ENCODE measurements at regions not wholly inside any gene's neighbourhood (a gene's known extent, or its start where the extent isn't known, plus 50 kb on each side); places are given as distances from the start of the nearest gene placed in this dataset.
A peak's percentile ranks its signal among the peaks of the same experiment; 100 is the strongest.

GRCh38 chr14:42459171-42459685 is 852.6 kb downstream of the LRFN5 start:
- DNase-seq = no peak

DNA sequence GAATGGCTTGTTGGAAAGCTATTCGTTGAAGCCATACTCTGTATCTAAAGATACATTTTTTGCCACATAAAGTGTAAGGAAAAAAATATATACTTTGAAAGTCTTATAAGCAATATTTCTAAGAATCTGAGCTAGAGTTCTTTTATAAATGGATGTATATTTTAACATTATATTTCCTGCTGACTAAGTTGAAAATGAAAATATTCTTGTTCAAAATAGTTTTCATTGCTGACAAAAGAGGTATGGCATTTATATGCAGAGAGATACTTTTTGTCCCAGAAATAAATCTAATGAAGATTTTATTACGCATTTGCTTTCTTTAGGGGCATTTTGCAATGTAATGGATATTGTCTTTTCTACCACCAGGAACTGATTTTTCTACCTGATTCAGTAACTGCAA is 834.9 kb downstream of the LRFN5 start:
- no peak for DNase-seq

- DNase-seq = no peak
Measured at GRCh38 chr14:42437809-42438208, 831.1 kb downstream of the LRFN5 start.

- DNase-seq = no peak
Measured at GRCh38 chr14:42429401-42429800, 822.7 kb downstream of the LRFN5 start.

GRCh38 chr14:42428996-42429395 is 822.3 kb downstream of the LRFN5 start:
- DNase-seq = no peak

GRCh38 chr14:42424501-42424900 is 817.8 kb downstream of the LRFN5 start:
- no peak for DNase-seq

GRCh38 chr14:42421377-42422078 is 814.9 kb downstream of the LRFN5 start:
- no peak for DNase-seq

DNA sequence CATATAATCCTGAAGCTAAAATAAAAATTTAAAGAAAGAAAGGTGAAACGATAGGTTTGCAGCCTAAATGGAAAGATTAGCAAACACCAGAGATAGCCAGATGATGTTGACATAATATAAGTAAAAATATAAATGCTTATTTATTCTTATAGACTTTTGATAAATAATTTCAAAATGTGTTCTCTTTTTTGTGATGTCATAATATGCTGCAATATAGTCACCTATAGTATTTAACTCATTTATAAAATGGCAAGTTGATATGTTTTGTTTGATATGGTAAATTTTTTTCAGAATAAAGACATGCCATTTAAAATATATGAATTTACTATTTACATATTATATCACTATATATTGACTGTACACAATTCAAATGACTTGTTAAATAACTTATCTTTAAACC is 813.4 kb downstream of the LRFN5 start:
- no peak for DNase-seq

DNA sequence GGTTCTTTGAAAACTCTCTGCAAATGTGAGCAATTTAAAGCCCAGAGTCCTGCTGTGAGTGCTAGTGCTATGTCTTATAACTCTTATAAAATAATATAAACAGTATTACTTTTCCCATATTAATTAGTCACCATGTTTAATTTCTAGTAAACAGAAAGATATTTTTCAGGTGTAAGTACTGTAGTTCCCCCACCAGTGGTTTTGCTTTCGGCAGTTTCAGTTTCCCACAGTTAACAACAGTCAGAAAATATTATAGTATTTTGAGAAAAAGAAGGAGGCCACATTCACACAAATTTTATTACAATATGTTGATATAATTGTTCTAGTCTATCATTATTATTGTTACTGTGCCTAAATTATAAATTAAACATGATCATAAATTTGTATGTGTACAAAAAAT is 800.5 kb downstream of the LRFN5 start:
- no peak for DNase-seq

- DNase-seq = no peak
Measured at GRCh38 chr14:42391146-42391834, 784.6 kb downstream of the LRFN5 start.

- DNase-seq = no peak
Measured at GRCh38 chr14:42378880-42379279, 772.2 kb downstream of the LRFN5 start.

DNA sequence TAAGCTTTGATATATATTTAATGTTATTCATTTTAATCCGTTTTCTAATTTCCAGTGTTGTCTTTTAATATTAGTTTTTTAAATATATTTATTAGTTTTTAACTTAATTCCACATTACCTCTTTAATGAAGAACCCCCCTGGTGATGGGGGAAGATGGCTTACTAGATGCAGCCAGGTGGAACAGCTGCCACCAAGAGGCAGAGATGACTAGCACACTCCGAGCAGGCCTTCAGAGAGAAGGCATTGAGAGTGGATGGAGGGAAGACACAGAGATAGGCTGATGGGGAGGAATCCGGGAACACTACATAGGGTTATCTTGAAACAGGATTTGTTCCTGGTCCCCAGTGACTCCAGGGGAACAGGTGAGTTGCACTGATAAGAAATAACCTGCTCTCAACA is 771.6 kb downstream of the LRFN5 start:
- peak in 1 of 2 experiments; percentile 26 for DNase-seq

DNA sequence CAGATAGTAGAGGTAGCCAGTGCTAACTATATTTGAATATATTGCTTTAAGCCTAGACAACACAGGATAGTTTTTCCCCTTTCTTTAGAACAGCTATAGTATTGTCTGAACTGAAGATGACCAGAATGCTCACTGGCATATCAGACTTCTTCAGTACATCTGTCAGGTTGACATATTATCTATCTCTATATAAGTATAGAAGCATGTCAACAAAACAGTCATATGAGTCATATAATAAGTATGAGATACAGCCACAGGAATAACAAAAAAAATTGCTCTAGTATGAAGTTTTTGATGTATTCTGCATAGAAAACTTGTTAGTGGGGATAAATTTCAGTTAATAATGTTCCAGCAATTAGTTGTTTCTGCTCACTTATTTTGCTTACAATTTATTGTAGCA is 767.7 kb downstream of the LRFN5 start:
- no peak for DNase-seq

GRCh38 chr14:42370056-42370455 is 763.4 kb downstream of the LRFN5 start:
- DNase-seq = no peak

- DNase-seq = no peak
Measured at GRCh38 chr14:42368234-42368633, 761.6 kb downstream of the LRFN5 start.

GRCh38 chr14:42353315-42353714 is 746.6 kb downstream of the LRFN5 start:
- DNase-seq = no peak

- DNase-seq = no peak
Measured at GRCh38 chr14:42335918-42336317, 729.2 kb downstream of the LRFN5 start.

DNA sequence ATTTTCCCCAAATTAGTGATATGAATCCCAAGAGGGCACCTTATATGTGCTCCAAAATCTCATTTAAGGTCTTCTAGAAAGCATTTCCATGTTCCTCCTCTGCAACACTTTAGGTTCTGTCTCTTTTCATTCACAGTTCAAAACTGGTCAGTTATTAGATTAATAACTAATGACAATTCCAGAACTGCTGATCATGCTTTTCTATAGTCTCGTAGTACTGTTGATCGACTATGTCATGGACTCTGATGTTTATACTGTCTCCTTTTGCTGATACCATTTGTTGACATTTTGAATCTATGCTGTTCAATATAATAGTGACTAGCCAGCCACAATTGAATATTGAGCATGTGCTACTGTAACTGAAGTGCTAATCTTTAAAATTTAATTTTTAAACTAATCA is 728.3 kb downstream of the LRFN5 start:
- no peak for DNase-seq

DNA sequence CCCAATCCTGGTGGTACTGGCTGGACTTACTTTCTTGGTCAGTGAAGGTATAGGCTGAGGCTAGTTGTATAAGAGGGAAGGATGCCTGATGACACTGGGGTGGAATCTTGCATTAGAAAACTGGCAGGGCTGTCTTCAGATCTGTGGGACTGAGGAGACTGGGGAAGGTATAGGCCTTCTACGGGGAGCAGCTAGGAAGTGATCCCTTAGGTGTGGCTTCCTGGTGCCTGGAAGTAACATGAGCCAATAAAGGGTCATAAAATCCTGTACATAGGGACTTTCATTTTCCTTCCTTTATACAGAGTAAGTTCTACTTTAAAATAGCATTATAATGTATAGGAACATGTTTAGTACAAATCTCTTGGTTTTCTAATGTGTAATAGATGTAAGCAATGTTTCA is 716.8 kb downstream of the LRFN5 start:
- DNase-seq = no peak

GRCh38 chr14:42322531-42323284 is 716.0 kb downstream of the LRFN5 start:
- DNase-seq = no peak

DNA sequence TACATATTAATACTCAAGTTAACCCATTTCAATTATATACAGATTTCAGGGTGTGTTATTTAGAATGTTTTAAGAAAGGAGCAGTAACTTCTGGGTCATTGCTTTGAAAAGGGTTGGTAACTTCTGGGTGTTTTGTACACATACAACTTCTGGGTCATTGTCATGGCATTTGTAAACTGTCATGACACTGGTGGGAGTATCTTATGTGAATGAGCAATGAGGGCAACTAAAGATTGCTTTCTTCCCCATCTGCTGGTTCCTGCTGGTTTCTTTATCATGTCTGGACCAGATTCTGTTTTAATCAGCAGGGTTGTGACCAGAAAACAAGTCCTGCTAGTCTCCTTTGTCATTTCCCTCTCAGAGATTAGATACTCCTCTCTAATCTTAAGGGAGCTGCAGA is 713.3 kb downstream of the LRFN5 start:
- DNase-seq = no peak

DNA sequence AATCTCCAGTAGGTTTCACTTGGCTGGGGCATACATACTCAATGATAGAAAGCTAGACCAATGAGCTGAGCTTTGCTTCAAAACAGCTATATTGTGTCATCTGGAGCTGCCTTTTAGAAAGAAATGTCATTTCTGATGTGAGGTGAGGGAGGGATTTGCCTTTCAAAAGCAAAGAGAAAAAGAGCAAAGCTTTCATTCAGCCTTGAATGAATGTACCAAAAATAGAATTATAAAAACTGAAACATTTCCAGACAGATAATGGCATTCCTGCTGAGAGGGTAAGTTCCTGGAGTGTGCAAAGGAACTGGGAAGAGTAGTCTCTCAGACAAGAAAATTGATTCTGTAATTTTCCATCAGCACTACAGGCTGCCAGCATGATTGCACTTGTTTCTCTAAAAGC is 710.0 kb downstream of the LRFN5 start:
- DNase-seq = no peak

GRCh38 chr14:42311876-42312275 is 705.2 kb downstream of the LRFN5 start:
- no peak for DNase-seq

Measured in NCI-H524 (cell line).